Mammary epithelial cell (primary cell): ENCODE measurements at regions not wholly inside any gene's neighbourhood (a gene's known extent, or its start where the extent isn't known, plus 50 kb on each side); places are given as distances from the start of the nearest gene placed in this dataset.

ENCODE experiments used
- CTCF ChIP-seq, 2 donors: IDR thresholded peaks in 1 of 2; conservative IDR thresholded peaks in 1 of 2; 2 replicates each; pipeline ENCODE4 v1.5.1; 2011 to 2012; ENCODE audit warnings: inconsistent platforms in 2 of 2, low read length in 2 of 2, mild to moderate bottlenecking in 2 of 2, control low read depth in 1 of 2, low read depth in 1 of 2; ENCODE audit not compliant: insufficient read depth in 1 of 2; ENCODE audit errors: extremely low read depth in 1 of 2
- EZH2 ChIP-seq: IDR thresholded peaks from 2 replicates; pipeline ENCODE4 v1.6.1; 2012; ENCODE audit warnings: low read length, inconsistent platforms, borderline replicate concordance

GRCh38 chr1:242886137-242886536, 361.6 kb upstream of the PLD5 start:
- TF ChIP-seq CTCF (conservative IDR thresholded peaks at IDR 0.05 in 1 of 2, IDR thresholded peaks at IDR 0.05 in 1 of 2; ENCODE audit: extremely low read depth in 1 of 2, insufficient read depth in 1 of 2, low read depth in 1 of 2, low read length in 2 of 2) (no peak), EZH2 (no peak)
